ENCODE measurements at regions not wholly inside any gene's neighbourhood (a gene's known extent, or its start where the extent isn't known, plus 50 kb on each side); places are given as distances from the start of the nearest gene placed in this dataset.

DNA sequence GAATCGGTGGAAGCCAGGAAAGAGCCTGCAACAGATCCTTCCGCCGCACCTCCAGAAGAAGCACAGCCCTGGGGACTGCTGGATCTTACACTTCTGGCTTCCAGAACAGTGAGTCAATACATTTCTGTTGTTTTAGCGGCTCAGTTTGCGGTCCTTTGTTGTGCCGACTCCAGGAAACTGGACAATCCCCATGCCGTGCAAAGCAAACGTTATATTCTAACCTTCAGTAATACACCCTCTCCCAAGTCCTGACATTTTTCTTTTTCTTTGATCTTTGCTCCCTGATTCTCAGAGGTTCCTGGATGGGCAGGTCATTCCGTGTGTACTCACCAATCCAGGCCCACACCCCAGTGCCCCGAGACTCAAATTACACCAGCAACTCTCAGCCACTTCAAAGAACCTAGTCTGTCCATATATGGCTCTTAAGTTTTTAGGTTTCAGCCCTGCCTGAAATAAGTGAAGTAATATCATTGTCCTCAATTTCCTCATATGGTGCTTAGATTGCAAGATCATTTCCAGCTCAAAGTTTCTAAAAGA lies 387.1 kb upstream of the SGCG start:
- no peak overlapping the region for H2AFZ ChIP-seq (ENCODE audit: control insufficient read depth, low read length)
- FAIRE-seq (no peak), DNase-seq (ENCODE audit: low read depth, low spot score) (no peak)
- no peaks in the 10 kb centered on the region for H4K20me1 ChIP-seq (ENCODE audit: control insufficient read depth, extremely low read depth, insufficient read depth, low read length)
- no peaks in the 10 kb centered on the region for H3K4me1 ChIP-seq (ENCODE audit: control insufficient read depth, extremely low read depth, insufficient read depth, low read length)
- H3K9ac ChIP-seq (ENCODE audit: control insufficient read depth, extremely low read depth, insufficient read depth, low read length) = no peak overlapping the region
- no peak overlapping the region for H3K4me2 ChIP-seq (ENCODE audit: control insufficient read depth, extremely low read depth, insufficient read depth, low read depth, low read length)
- no peak overlapping the region for H3K27ac ChIP-seq (ENCODE audit: control insufficient read depth, insufficient read depth, low read length)
- H3K9me1 ChIP-seq (ENCODE audit: control insufficient read depth, extremely low read depth, insufficient read depth, low read length) = no peaks in the 10 kb centered on the region
- H3K36me3 ChIP-seq (ENCODE audit: control insufficient read depth in 2 of 2, extremely low read depth in 1 of 2, insufficient read depth in 2 of 2, low read length in 2 of 2) = no peaks in the 10 kb centered on the region
- no peaks in the 10 kb centered on the region for H3K79me2 ChIP-seq (ENCODE audit: control insufficient read depth, insufficient read depth, low read length)
- no peak overlapping the region for H3K4me3 ChIP-seq (ENCODE audit: control insufficient read depth in 2 of 3, extremely low read depth in 1 of 3, insufficient read depth in 2 of 3, low read depth in 1 of 3, low read length in 3 of 3)
- no peak for TF ChIP-seq CTCF (optimal IDR thresholded peaks at IDR 0.05 in 1 of 3, IDR thresholded peaks at IDR 0.05 in 1 of 3, conservative IDR thresholded peaks at IDR 0.05 in 1 of 3; ENCODE audit: extremely low read depth in 1 of 3, insufficient read depth in 2 of 3, low read length in 3 of 3)
- TF ChIP-seq EZH2 (IDR thresholded peaks at IDR 0.05; ENCODE audit: low read length) = no peak
- dilution Hi-C loops (cut with MboI; ENCODE audit: extremely low pct_ligation_motif_present, low sequenced_read_pairs) = no loop called here
- H3K9me3 ChIP-seq (ENCODE audit: control insufficient read depth, low read depth, low read length) = no peaks in the 10 kb centered on the region
- H3K27me3 ChIP-seq (ENCODE audit: control insufficient read depth, extremely low read depth, insufficient read depth, low read length) = no peaks in the 10 kb centered on the region

GRCh38 chr13:22800526-22801401 lies 380.0 kb upstream of the SGCG start:
- DNase-seq (ENCODE audit: low read depth, low spot score) = no peak
- H4K20me1 ChIP-seq (ENCODE audit: control insufficient read depth, extremely low read depth, insufficient read depth, low read length) = no peaks in the 10 kb centered on the region
- no peak overlapping the region for H3K9ac ChIP-seq (ENCODE audit: control insufficient read depth, extremely low read depth, insufficient read depth, low read length)

More at GRCh38 chr13:22800526-22801401, 380.0 kb upstream of the SGCG start:
- Histone ChIP-seq H3K4me1 (ENCODE audit: control insufficient read depth, extremely low read depth, insufficient read depth, low read length) (no peaks in the 10 kb centered on the region), H3K9me1 (ENCODE audit: control insufficient read depth, extremely low read depth, insufficient read depth, low read length) (no peaks in the 10 kb centered on the region), H3K79me2 (ENCODE audit: control insufficient read depth, insufficient read depth, low read length) (no peaks in the 10 kb centered on the region), H3K4me3 (ENCODE audit: control insufficient read depth in 2 of 3, extremely low read depth in 1 of 3, insufficient read depth in 2 of 3, low read depth in 1 of 3, low read length in 3 of 3) (no peak overlapping the region), H3K36me3 (ENCODE audit: control insufficient read depth in 2 of 2, extremely low read depth in 1 of 2, insufficient read depth in 2 of 2, low read length in 2 of 2) (no peaks in the 10 kb centered on the region), H3K27me3 (ENCODE audit: control insufficient read depth, extremely low read depth, insufficient read depth, low read length) (no peaks in the 10 kb centered on the region), H3K27ac (ENCODE audit: control insufficient read depth, insufficient read depth, low read length) (no peak overlapping the region), H3K4me2 (ENCODE audit: control insufficient read depth, extremely low read depth, insufficient read depth, low read depth, low read length) (no peak overlapping the region), H2AFZ (ENCODE audit: control insufficient read depth, low read length) (no peak overlapping the region), H3K9me3 (ENCODE audit: control insufficient read depth, low read depth, low read length) (peaks cover 2% of the 10 kb centered on the region)
- no peak for FAIRE-seq
- dilution Hi-C loops (cut with MboI; ENCODE audit: extremely low pct_ligation_motif_present, low sequenced_read_pairs) = no loop called here
- TF ChIP-seq CTCF (optimal IDR thresholded peaks at IDR 0.05 in 1 of 3, IDR thresholded peaks at IDR 0.05 in 1 of 3, conservative IDR thresholded peaks at IDR 0.05 in 1 of 3; ENCODE audit: extremely low read depth in 1 of 3, insufficient read depth in 2 of 3, low read length in 3 of 3) (no peak), EZH2 (IDR thresholded peaks at IDR 0.05; ENCODE audit: low read length) (no peak)

Data from keratinocyte (primary cell).